ENCODE measurements at regions not wholly inside any gene's neighbourhood (a gene's known extent, or its start where the extent isn't known, plus 50 kb on each side); places are given as distances from the start of the nearest gene placed in this dataset.

DNA sequence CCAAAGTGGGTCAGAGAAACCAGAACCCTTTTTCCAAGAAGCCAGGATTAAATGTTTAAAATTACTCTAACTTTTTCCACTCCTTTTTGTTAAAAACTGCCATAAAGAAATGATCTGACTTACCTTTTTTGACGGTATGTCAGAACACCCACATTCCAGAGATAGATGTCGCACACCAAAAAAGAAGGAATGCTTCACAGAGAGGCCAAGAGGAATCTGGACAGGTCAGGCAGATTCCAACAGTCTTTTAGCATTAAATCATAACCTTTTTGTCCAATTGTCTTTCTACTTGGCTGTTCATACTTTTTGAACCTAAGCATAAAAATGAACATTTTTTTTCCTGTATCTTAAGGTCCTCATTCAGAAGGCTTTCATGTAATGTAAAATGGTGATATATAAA, 846.9 kb downstream of the NSUN3 start:
- no peak overlapping the region for H3K4me3 ChIP-seq (ENCODE audit: low read length)
- DNase-seq (ENCODE audit: low read depth): no peak
- TF ChIP-seq, protein P1, sequence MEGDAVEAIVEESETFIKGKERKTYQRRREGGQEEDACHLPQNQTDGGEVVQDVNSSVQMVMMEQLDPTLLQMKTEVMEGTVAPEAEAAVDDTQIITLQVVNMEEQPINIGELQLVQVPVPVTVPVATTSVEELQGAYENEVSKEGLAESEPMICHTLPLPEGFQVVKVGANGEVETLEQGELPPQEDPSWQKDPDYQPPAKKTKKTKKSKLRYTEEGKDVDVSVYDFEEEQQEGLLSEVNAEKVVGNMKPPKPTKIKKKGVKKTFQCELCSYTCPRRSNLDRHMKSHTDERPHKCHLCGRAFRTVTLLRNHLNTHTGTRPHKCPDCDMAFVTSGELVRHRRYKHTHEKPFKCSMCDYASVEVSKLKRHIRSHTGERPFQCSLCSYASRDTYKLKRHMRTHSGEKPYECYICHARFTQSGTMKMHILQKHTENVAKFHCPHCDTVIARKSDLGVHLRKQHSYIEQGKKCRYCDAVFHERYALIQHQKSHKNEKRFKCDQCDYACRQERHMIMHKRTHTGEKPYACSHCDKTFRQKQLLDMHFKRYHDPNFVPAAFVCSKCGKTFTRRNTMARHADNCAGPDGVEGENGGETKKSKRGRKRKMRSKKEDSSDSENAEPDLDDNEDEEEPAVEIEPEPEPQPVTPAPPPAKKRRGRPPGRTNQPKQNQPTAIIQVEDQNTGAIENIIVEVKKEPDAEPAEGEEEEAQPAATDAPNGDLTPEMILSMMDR (IDR thresholded peaks at IDR 0.05; ENCODE audit: insufficient read depth, low read depth, low read length, missing control alignments): no peak

DNA sequence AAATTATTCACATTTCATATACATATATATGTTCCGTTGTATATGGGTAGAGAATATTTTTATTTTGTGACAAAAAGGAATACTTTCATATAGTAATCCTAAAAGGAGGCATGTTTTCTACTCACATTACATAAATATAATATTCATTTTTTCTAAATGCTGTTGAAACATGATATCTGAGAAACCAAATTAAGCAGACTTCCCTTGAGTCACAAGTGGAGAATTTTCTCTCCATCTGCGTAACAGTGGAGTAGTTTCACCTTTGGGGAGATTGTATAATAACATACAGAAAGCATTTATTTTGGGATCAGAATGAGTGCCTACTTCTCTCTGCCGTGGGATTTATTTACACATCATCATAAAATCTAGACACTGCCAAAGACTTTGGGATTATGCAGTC, 849.8 kb downstream of the NSUN3 start:
- DNase-seq (ENCODE audit: low read depth): peak; percentile 33
- no peak overlapping the region for H3K4me3 ChIP-seq (ENCODE audit: low read length)
- TF ChIP-seq, protein P1 (IDR thresholded peaks at IDR 0.05; ENCODE audit: insufficient read depth, low read depth, low read length, missing control alignments): no peak

DNA sequence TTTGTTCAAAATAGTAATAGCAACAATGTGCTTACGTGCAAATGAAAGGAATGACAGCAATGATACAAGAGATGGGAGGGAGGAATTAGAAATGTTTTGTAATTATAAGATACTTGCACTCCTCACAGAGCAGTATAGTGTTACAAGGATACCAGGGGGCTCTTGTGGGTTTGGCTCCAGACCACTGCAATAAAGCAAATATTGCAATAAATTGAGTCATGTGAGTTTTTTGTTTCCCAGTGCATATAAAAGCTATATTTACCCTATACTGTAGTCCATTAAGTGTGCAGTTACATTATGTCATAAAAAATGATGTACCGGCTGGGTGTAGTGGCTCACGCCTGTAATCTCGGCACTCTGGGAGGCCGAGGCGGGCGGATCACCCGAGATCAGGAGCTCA, 864.3 kb downstream of the NSUN3 start:
- DNase-seq (ENCODE audit: low read depth): no peak

DNA sequence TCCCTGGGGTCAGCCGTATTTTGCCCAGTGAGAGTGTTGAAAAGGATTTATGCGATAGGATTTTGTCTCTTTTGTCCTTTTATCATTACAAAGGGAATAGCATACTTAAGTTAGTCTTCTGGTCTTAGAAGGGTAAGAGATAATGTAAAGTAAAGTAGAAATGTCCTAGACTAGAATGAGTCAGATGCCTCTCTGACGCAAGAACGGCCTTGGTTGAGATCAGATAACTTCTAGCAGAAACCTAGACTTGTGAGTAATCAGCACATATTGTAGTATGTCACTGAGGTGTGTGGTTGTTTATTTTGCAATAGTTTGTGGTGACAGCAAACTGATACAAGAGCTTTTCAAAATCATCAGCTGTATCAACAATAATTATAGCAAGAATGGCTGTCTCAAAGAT, 866.1 kb downstream of the NSUN3 start:
- TF ChIP-seq, protein P1 (IDR thresholded peaks at IDR 0.05; ENCODE audit: insufficient read depth, low read depth, low read length, missing control alignments): no peak
- peak; percentile 96 for DNase-seq (ENCODE audit: low read depth)
- no peak overlapping the region for H3K4me3 ChIP-seq (ENCODE audit: low read length)

More for the DNA sequence above, 864.3 kb downstream of the NSUN3 start:
- no peak overlapping the region for H3K4me3 ChIP-seq (ENCODE audit: low read length)
- TF ChIP-seq, protein P1 (IDR thresholded peaks at IDR 0.05; ENCODE audit: insufficient read depth, low read depth, low read length, missing control alignments): no peak

DNA sequence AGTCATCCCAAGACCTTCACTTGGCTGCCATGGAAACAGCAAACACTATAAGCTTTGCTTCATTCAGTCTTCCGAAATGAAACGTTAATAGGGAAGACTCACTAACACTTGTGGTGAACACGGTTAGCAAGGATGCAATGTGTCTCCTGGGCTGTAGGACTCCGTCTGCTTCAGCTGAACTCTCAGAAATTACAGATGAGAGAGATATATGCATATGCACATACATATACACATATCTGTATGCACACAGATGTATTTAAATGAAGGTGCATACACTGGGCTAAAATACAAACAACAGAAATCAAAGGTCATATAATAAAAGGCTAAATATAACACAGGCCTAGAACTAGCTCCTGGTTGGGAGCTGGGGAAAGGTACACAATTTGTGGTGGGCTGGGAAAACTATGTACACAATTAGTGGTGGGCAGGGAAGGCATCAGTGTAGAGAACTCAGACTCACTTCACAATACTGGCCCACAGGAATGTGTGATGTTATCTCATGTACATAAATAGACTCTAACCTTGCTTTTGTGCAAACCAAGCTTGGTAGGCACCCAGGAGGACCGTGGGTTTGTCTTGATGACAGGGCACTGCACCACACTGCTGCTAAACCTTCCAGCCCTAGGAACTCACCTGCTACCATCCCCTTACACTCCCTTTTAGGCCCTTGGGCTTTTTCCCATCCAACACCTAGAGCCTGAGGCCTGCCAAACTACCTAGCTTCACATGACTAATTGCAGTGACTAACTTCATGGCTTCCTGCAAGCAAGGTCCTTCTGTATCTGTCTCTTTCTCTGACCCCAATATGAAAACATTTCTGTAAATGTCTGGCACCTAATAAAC, 873.1 kb downstream of the NSUN3 start:
- TF ChIP-seq, protein P1 (IDR thresholded peaks at IDR 0.05; ENCODE audit: insufficient read depth, low read depth, low read length, missing control alignments): no peak
- DNase-seq (ENCODE audit: low read depth): peak; percentile 68

DNA sequence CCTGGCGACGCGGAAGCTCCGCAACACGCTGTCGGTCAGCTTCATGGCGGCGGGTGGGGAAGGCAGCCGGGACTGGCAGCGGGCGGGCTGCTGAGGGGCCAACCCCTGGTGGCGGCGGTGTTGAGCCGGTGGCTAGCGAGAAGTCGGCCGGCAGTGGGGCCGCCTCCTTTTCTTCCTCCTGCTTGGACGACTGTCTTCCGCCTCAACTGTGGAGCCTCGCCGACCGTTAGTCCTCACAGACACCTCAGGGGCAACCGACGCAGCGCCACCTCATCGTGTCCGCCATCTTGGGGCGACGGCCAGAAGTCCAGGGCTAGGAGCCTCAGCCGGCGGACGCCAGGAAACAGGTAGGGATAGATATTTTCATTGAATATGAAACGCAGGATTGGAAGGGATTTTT, 875.1 kb downstream of the NSUN3 start:
- TF ChIP-seq, protein P1 (IDR thresholded peaks at IDR 0.05; ENCODE audit: insufficient read depth, low read depth, low read length, missing control alignments): no peak
- H3K4me3 ChIP-seq (ENCODE audit: low read length): no peak overlapping the region
- no peak for DNase-seq (ENCODE audit: low read depth)

More for the DNA sequence above, 873.1 kb downstream of the NSUN3 start:
- no peak overlapping the region for H3K4me3 ChIP-seq (ENCODE audit: low read length)

DNA sequence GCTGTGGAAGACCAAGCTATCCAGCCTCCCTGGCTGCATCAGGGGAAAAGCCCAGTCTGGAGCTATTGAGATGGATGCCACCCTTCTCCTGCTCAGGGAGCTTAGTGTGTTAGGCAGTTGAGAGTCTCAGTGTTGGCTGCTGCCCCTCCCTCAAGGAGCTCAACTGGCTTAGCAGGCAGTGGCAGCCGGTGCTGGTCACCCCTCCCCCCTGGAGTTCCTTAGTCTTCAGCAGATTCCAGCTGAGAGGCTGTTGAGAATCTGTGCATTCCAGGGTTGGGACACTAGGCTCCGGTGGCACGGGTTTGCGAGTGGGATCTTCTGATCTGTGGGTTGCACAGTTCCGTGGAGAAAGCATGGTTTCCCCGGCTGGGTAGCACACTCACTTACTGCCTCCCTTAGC, 883.8 kb downstream of the NSUN3 start:
- no peak overlapping the region for H3K4me3 ChIP-seq (ENCODE audit: low read length)
- DNase-seq (ENCODE audit: low read depth): no peak
- TF ChIP-seq, protein P1 (IDR thresholded peaks at IDR 0.05; ENCODE audit: insufficient read depth, low read depth, low read length, missing control alignments): no peak

Measured in epithelial cell of esophagus (primary cell).